Gastrocnemius medialis (tissue), 4 donors: ENCODE measurements at regions not wholly inside any gene's neighbourhood (a gene's known extent, or its start where the extent isn't known, plus 50 kb on each side); places are given as distances from the start of the nearest gene placed in this dataset.

ENCODE experiments used
- ATAC-seq, 2 donors: fragments of 150-250 bp; one replicate each; pipeline ENCODE4 v1.9.1; 2016
- DNase-seq, 2 donors: peaks; one replicate each; pipeline ENCODE4 v3.0.0-alpha.2; 2019
- H3K27ac ChIP-seq, 4 donors: fragments of 200-600 bp; sonication (generic); 1 replicate in 1 of 4; 2 replicates in 3 of 4; pipeline ENCODE4 v1.5.1; 2016 to 2018; ENCODE audit warnings: mild to moderate bottlenecking in 2 of 4, moderate library complexity in 1 of 4
- H3K27me3 ChIP-seq, 3 donors: fragments of 200-600 bp; sonication (generic) in 2 of 3; 1 replicate in 1 of 3; 2 replicates in 2 of 3; pipeline versions ENCODE4 v1.5.1 to v1.6.0; 2016 to 2019; ENCODE audit warnings: mild to moderate bottlenecking in 1 of 3, moderate library complexity in 1 of 3
- H3K36me3 ChIP-seq, 2 donors: fragments of 200-600 bp; sonication (generic) in 1 of 2; one replicate each; pipeline ENCODE4 v1.5.1; 2017 to 2018
- H3K4me1 ChIP-seq, 2 donors: fragments of 200-600 bp; sonication (generic) in 1 of 2; one replicate each; pipeline ENCODE4 v1.5.1; 2016 to 2017; ENCODE audit warnings: mild to moderate bottlenecking in 2 of 2
- H3K4me3 ChIP-seq, 4 donors: fragments of 200-600 bp; sonication (generic) in 3 of 4; 1 replicate in 1 of 4; 2 replicates in 3 of 4; pipeline ENCODE4 v1.5.1; 2016 to 2019; ENCODE audit warnings: mild to moderate bottlenecking in 2 of 4
- H3K9me3 ChIP-seq, 3 donors: fragments of 200-600 bp; sonication (generic) in 2 of 3; 1 replicate in 1 of 3; 2 replicates in 2 of 3; pipeline ENCODE4 v1.5.1; 2016 to 2019
- CTCF ChIP-seq, 5 experiments: fragments of 450-650 bp in 3 of 5; fragments of 200-600 bp in 2 of 5; sonication (generic) in 2 of 5; IDR thresholded peaks in 4 of 5; conservative IDR thresholded peaks in 1 of 5; 1 replicate in 4 of 5; 2 replicates in 1 of 5; pipeline ENCODE4 v1.5.1; 2016 to 2019; ENCODE audit warnings: antibody characterized with exemption in 5 of 5, mild to moderate bottlenecking in 3 of 5, moderate library complexity in 3 of 5
- POLR2A ChIP-seq, 2 donors: fragments of 450-650 bp; IDR thresholded peaks; one replicate each; pipeline ENCODE4 v1.6.1; 2017; ENCODE audit warnings: antibody characterized with exemption in 2 of 2, mild to moderate bottlenecking in 2 of 2, moderate library complexity in 2 of 2
- in situ Hi-C, 4 donors: fragments of 200-750 bp; cut with MboI; loops; one replicate each; pipeline versions ENCODE4 v1.15.0 to v1.8.0; 2017; ENCODE audit warnings: low sequenced_read_pairs in 4 of 4
- intact Hi-C: fragments of 100-400 bp; cut with DNase I; formaldehyde crosslinking; loops from one replicate; pipeline ENCODE4 v1.15.1; 2023; ENCODE audit warnings: low total_unique reads

- H3K27ac ChIP-seq = no peak overlapping the region
- no peaks in the 10 kb centered on the region for H3K9me3 ChIP-seq
- in situ Hi-C loops = no loop called here
- no peak overlapping the region for H3K4me3 ChIP-seq
- H3K27me3 ChIP-seq = peaks cover 0 to 16% (median 15%) of the 10 kb centered on the region in 3 donors
- no peaks in the 10 kb centered on the region for H3K36me3 ChIP-seq
- no peak for ATAC-seq
- TF ChIP-seq POLR2A (IDR thresholded peaks at IDR 0.05) (no peak), CTCF (IDR thresholded peaks at IDR 0.05 in 4 of 5, conservative IDR thresholded peaks at IDR 0.05 in 1 of 5) (no peak)
- H3K4me1 ChIP-seq = no peaks in the 10 kb centered on the region
- intact Hi-C loops = no loop called here
- DNase-seq = no peak
Observed at GRCh38 chr1:38690790-38691449, 168.7 kb downstream of the RRAGC start.

- in situ Hi-C loops = no loop called here
- Histone ChIP-seq H3K36me3 (no peaks in the 10 kb centered on the region), H3K27ac (no peak overlapping the region), H3K4me3 (no peak overlapping the region), H3K4me1 (no peaks in the 10 kb centered on the region), H3K27me3 (peaks cover 0 to 17% (median 16%) of the 10 kb centered on the region in 3 donors), H3K9me3 (no peaks in the 10 kb centered on the region)
- intact Hi-C loops = no loop called here
- ATAC-seq (no peak), DNase-seq (no peak)
- TF ChIP-seq CTCF (IDR thresholded peaks at IDR 0.05 in 4 of 5, conservative IDR thresholded peaks at IDR 0.05 in 1 of 5) (no peak), POLR2A (IDR thresholded peaks at IDR 0.05) (no peak)
Observed at GRCh38 chr1:38686927-38687255, 172.7 kb downstream of the RRAGC start.

- Histone ChIP-seq H3K4me1 (no peaks in the 10 kb centered on the region), H3K4me3 (no peak overlapping the region), H3K9me3 (no peaks in the 10 kb centered on the region), H3K36me3 (no peaks in the 10 kb centered on the region), H3K27me3 (peaks cover 0 to 17% (median 16%) of the 10 kb centered on the region in 3 donors), H3K27ac (no peak overlapping the region)
- in situ Hi-C loops (no loop called here), intact Hi-C loops (no loop called here)
- TF ChIP-seq CTCF (IDR thresholded peaks at IDR 0.05 in 4 of 5, conservative IDR thresholded peaks at IDR 0.05 in 1 of 5) = no peak
- TF ChIP-seq POLR2A (IDR thresholded peaks at IDR 0.05) = no peak
- ATAC-seq = no peak
- DNase-seq = no peak
Observed at GRCh38 chr1:38686167-38686926, 173.2 kb downstream of the RRAGC start.

- peaks cover 0 to 16% (median 13%) of the 10 kb centered on the region in 3 donors for H3K27me3 ChIP-seq
Observed at GRCh38 chr1:38685388-38685787, 174.2 kb downstream of the RRAGC start.

More at GRCh38 chr1:38685388-38685787, 174.2 kb downstream of the RRAGC start:
- Histone ChIP-seq H3K4me1 (no peaks in the 10 kb centered on the region), H3K27ac (no peak overlapping the region), H3K4me3 (no peak overlapping the region), H3K9me3 (no peaks in the 10 kb centered on the region), H3K36me3 (no peaks in the 10 kb centered on the region)
- DNase-seq = no peak
- in situ Hi-C loops = no loop called here
- intact Hi-C loops = no loop called here
- no peak for ATAC-seq
- TF ChIP-seq CTCF (IDR thresholded peaks at IDR 0.05 in 4 of 5, conservative IDR thresholded peaks at IDR 0.05 in 1 of 5) (no peak), POLR2A (IDR thresholded peaks at IDR 0.05) (no peak)
